ENCODE measurements at regions not wholly inside any gene's neighbourhood (a gene's known extent, or its start where the extent isn't known, plus 50 kb on each side); places are given as distances from the start of the nearest gene placed in this dataset.
"Not testable (repeated sequence)": the region's sequence is repeated elsewhere in the genome, so short reads cannot be mapped to it uniquely, and the experiment has no call there.

DNA sequence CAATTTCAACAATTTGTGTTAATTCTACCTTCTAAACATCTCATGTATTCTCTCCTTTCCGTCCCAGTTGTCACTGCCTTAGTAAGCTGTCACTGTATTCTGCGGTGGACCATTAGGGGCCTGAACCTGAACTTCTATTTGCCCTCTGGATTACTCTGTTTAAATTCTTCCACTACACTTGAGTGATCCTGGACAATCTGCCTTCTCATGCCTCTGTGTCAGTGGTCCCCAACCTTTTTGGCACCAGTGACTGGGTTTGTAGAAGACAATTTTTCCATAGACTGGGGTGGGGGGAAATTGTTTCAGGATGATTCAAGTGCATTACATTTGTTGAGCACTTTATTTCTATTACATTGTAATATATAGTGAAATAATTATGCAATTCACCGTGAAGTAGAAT lies 1157.6 kb upstream of the SEMA6A start:
- peaks cover 20% of the 10 kb centered on the region for H3K9me3 Mint-ChIP-seq
- H3K4me1 Mint-ChIP-seq, result no peaks in the 10 kb centered on the region
- H3K4me3 Mint-ChIP-seq, result no peak overlapping the region
- no peak for ATAC-seq (replicated peaks; ENCODE audit: extremely low read depth, poor library complexity, severe bottlenecking)
- no peaks in the 10 kb centered on the region for H3K36me3 Mint-ChIP-seq (ENCODE audit: insufficient read depth)
- DNase-seq (ENCODE audit: low spot score in 2 of 2), result no peak
- no peaks in the 10 kb centered on the region for H3K27me3 Mint-ChIP-seq
- no peak overlapping the region for H3K27ac Mint-ChIP-seq (ENCODE audit: low read depth)

DNA sequence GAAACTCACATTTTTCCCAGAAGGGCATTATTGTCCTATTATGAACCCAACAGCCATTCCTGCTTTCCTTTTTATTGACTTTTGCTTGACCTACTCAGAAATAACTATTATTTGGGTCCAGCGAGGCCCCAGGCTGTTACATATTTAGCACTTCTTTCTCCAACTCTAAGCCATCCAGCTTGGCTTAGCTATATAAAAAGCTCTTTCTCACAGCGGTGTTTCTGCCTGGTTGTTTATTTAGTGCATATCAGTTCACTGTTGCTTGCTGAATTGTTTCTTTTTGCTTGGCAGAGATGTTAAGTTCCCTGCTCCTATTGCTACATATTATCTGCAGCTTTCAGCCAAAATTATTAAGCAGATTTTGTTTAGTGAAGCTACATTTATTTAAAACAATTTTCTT lies 1156.8 kb upstream of the SEMA6A start:
- DNase-seq (ENCODE audit: low spot score in 2 of 2) (no peak), ATAC-seq (replicated peaks; ENCODE audit: extremely low read depth, poor library complexity, severe bottlenecking) (no peak)
- Mint-ChIP-seq H3K4me1 (no peaks in the 10 kb centered on the region), H3K9me3 (peaks cover 20% of the 10 kb centered on the region), H3K27me3 (no peaks in the 10 kb centered on the region), H3K36me3 (ENCODE audit: insufficient read depth) (no peaks in the 10 kb centered on the region), H3K4me3 (no peak overlapping the region), H3K27ac (ENCODE audit: low read depth) (no peak overlapping the region)

DNA sequence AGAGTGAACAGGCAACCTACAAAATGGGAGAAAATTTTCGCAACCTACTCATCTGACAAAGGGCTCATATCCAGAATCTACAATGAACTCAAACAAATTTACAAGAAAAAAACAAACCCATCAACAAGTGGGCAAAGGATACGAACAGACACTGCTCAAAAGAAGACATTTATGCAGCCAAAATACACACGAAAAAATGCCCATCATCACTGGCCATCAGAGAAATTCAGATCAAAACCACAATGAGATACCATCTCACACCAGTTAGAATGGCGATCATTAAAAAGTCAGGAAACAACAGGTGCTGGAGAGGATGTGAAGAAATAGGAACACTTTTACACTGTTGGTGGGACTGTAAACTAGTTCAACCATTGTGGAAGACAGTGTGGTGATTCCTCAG lies 1146.2 kb upstream of the SEMA6A start:
- H3K4me1 Mint-ChIP-seq; DNase-seq (ENCODE audit: low spot score in 2 of 2); H3K9me3 Mint-ChIP-seq; H3K4me3 Mint-ChIP-seq; H3K27ac Mint-ChIP-seq (ENCODE audit: low read depth); H3K36me3 Mint-ChIP-seq (ENCODE audit: insufficient read depth); ATAC-seq (replicated peaks; ENCODE audit: extremely low read depth, poor library complexity, severe bottlenecking); H3K27me3 Mint-ChIP-seq: not testable (repeated sequence)

GRCh38 chr5:117719413-117719812 lies 1144.8 kb upstream of the SEMA6A start:
- ATAC-seq (replicated peaks; ENCODE audit: extremely low read depth, poor library complexity, severe bottlenecking) (no peak), DNase-seq (ENCODE audit: low spot score in 2 of 2) (no peak)
- no peaks in the 10 kb centered on the region for H3K36me3 Mint-ChIP-seq (ENCODE audit: insufficient read depth)
- H3K9me3 Mint-ChIP-seq, result peaks cover 10% of the 10 kb centered on the region
- no peaks in the 10 kb centered on the region for H3K4me1 Mint-ChIP-seq
- H3K27ac Mint-ChIP-seq (ENCODE audit: low read depth), result no peak overlapping the region
- no peaks in the 10 kb centered on the region for H3K27me3 Mint-ChIP-seq
- H3K4me3 Mint-ChIP-seq, result no peak overlapping the region

DNA sequence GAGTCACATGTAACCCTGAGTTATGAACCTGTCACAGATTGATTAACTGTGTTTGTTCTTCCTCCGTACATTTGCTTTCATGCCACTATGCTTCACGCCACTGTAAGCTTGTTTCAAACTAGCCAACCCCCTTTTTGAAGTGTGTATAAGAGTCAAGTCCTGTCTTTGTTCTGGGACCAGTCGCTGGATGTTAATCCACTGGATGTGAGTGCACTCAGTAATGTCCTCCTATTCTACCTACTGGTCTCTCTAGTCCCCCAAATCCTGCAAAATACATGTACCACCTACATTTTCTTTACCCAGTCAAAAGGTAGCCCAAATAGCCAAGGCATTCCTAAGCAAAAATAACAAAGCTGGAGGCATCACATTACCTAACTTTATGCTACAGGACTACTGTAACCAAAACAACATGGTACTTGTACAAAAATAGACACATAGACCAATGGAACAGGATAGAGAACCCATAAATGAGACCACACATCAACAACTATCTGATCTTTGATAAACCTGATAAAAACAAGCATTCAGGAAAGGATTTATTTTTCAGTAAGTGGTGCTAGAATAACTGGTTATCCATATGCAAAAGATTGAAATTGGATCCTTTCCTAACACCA lies 1139.1 kb upstream of the SEMA6A start:
- DNase-seq (ENCODE audit: low spot score in 2 of 2), result no peak
- Mint-ChIP-seq H3K4me3 (no peak overlapping the region), H3K9me3 (peaks cover 22% of the 10 kb centered on the region), H3K27ac (ENCODE audit: low read depth) (no peak overlapping the region), H3K36me3 (ENCODE audit: insufficient read depth) (no peaks in the 10 kb centered on the region), H3K27me3 (no peaks in the 10 kb centered on the region), H3K4me1 (no peaks in the 10 kb centered on the region)
- ATAC-seq (replicated peaks; ENCODE audit: extremely low read depth, poor library complexity, severe bottlenecking), result no peak

- H3K27ac Mint-ChIP-seq (ENCODE audit: low read depth), result no peak overlapping the region
- DNase-seq (ENCODE audit: low spot score in 2 of 2), result no peak
- no peak for ATAC-seq (replicated peaks; ENCODE audit: extremely low read depth, poor library complexity, severe bottlenecking)
- no peaks in the 10 kb centered on the region for H3K36me3 Mint-ChIP-seq (ENCODE audit: insufficient read depth)
- no peak overlapping the region for H3K4me3 Mint-ChIP-seq
- H3K9me3 Mint-ChIP-seq, result peaks cover 32% of the 10 kb centered on the region
- H3K27me3 Mint-ChIP-seq, result no peaks in the 10 kb centered on the region
- H3K4me1 Mint-ChIP-seq, result no peaks in the 10 kb centered on the region
Observed at GRCh38 chr5:117701062-117701461, 1126.4 kb upstream of the SEMA6A start.

GRCh38 chr5:117692606-117693005 lies 1118.0 kb upstream of the SEMA6A start:
- H3K36me3 Mint-ChIP-seq (ENCODE audit: insufficient read depth), result no peaks in the 10 kb centered on the region
- peaks cover 9% of the 10 kb centered on the region for H3K9me3 Mint-ChIP-seq
- H3K27me3 Mint-ChIP-seq, result no peaks in the 10 kb centered on the region
- no peak overlapping the region for H3K4me3 Mint-ChIP-seq
- no peak for DNase-seq (ENCODE audit: low spot score in 2 of 2)
- H3K4me1 Mint-ChIP-seq, result no peaks in the 10 kb centered on the region
- ATAC-seq (replicated peaks; ENCODE audit: extremely low read depth, poor library complexity, severe bottlenecking), result no peak
- H3K27ac Mint-ChIP-seq (ENCODE audit: low read depth), result no peak overlapping the region

GRCh38 chr5:117691081-117691870 lies 1116.7 kb upstream of the SEMA6A start:
- H3K9me3 Mint-ChIP-seq, result no peaks in the 10 kb centered on the region
- H3K27ac Mint-ChIP-seq (ENCODE audit: low read depth), result no peak overlapping the region
- no peaks in the 10 kb centered on the region for H3K36me3 Mint-ChIP-seq (ENCODE audit: insufficient read depth)
- no peaks in the 10 kb centered on the region for H3K4me1 Mint-ChIP-seq
- H3K27me3 Mint-ChIP-seq, result no peaks in the 10 kb centered on the region
- DNase-seq (ENCODE audit: low spot score in 2 of 2), result no peak
- ATAC-seq (replicated peaks; ENCODE audit: extremely low read depth, poor library complexity, severe bottlenecking), result no peak
- H3K4me3 Mint-ChIP-seq, result no peak overlapping the region

- Mint-ChIP-seq H3K4me1 (no peaks in the 10 kb centered on the region), H3K36me3 (ENCODE audit: insufficient read depth) (no peaks in the 10 kb centered on the region), H3K27ac (ENCODE audit: low read depth) (no peak overlapping the region), H3K27me3 (no peaks in the 10 kb centered on the region), H3K4me3 (no peak overlapping the region), H3K9me3 (no peaks in the 10 kb centered on the region)
- DNase-seq (ENCODE audit: low spot score in 2 of 2) (no peak), ATAC-seq (replicated peaks; ENCODE audit: extremely low read depth, poor library complexity, severe bottlenecking) (no peak)
Observed at GRCh38 chr5:117690612-117691011, 1116.0 kb upstream of the SEMA6A start.

DNA sequence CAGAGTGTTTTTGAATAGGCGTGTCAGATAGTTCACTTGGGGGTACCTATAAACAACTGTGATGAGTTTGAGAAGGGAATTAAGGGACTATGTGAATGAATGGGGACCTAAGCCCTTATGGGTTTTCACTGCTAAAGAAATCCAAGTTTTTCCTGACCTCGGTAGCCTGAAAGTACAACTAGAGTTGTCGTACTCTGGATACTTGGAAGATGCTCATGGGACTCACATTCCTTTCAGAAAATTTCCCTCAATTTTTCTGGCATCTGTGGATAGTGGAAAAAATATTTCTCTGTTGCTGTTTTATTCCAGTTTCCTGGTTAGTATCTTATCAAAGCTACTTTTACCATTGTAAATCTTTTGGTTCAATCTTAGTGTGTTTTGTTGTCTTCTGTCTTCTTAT lies 1112.3 kb upstream of the SEMA6A start:
- ATAC-seq (replicated peaks; ENCODE audit: extremely low read depth, poor library complexity, severe bottlenecking) (no peak), DNase-seq (ENCODE audit: low spot score in 2 of 2) (no peak)
- Mint-ChIP-seq H3K4me1 (no peaks in the 10 kb centered on the region), H3K9me3 (no peaks in the 10 kb centered on the region), H3K27me3 (no peaks in the 10 kb centered on the region), H3K36me3 (ENCODE audit: insufficient read depth) (no peaks in the 10 kb centered on the region), H3K27ac (ENCODE audit: low read depth) (no peak overlapping the region), H3K4me3 (no peak overlapping the region)

GRCh38 chr5:117682416-117682815 lies 1107.8 kb upstream of the SEMA6A start:
- no peak for ATAC-seq (replicated peaks; ENCODE audit: extremely low read depth, poor library complexity, severe bottlenecking)

DNA sequence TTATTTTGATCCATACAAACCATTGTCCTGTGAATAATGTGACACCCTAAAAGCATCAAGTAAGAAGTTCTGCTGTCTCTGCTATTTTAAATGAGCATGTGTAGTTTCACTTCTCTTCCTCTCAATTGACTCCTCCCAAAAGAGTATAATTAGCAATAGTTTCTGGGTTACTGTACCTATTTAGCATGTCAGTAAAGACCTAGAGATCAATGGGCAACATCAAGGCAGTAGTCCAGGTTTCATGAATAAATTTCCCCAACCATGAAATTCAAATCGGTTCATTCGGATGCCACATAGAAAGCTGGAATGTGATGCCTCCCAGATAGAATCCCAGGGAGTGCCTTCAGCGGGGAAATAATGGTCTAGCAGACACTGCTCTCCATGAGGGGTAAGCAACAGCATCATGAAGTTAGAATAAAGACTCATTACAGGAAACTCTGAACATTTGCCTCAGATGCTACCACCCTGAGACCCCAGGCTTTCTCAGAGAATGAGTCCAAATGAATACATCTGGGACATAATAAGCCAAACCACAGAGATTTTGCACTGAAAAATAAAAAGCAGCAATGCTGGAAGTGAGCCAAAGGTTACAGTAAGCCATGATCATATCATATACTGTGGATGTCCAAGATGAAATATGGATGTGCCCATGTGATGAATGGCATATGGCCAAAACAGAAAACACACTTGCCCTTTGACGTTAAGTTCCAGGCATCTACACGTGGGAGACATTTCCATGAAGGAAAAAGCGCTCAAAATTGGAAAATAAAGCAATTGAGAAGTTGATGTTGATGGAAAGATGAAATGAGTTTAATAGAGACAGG lies 1107.0 kb upstream of the SEMA6A start:
- peaks cover 10% of the 10 kb centered on the region for H3K9me3 Mint-ChIP-seq
- H3K4me1 Mint-ChIP-seq, result no peaks in the 10 kb centered on the region
- no peaks in the 10 kb centered on the region for H3K27me3 Mint-ChIP-seq
- H3K4me3 Mint-ChIP-seq, result no peak overlapping the region
- H3K36me3 Mint-ChIP-seq (ENCODE audit: insufficient read depth), result no peaks in the 10 kb centered on the region
- DNase-seq (ENCODE audit: low spot score in 2 of 2) (no peak), ATAC-seq (replicated peaks; ENCODE audit: extremely low read depth, poor library complexity, severe bottlenecking) (no peak)
- H3K27ac Mint-ChIP-seq (ENCODE audit: low read depth), result no peak overlapping the region

More at GRCh38 chr5:117682416-117682815, 1107.8 kb upstream of the SEMA6A start:
- H3K4me3 Mint-ChIP-seq, result no peak overlapping the region
- peaks cover 10% of the 10 kb centered on the region for H3K9me3 Mint-ChIP-seq
- no peaks in the 10 kb centered on the region for H3K4me1 Mint-ChIP-seq
- no peaks in the 10 kb centered on the region for H3K27me3 Mint-ChIP-seq
- no peak for DNase-seq (ENCODE audit: low spot score in 2 of 2)
- no peak overlapping the region for H3K27ac Mint-ChIP-seq (ENCODE audit: low read depth)
- no peaks in the 10 kb centered on the region for H3K36me3 Mint-ChIP-seq (ENCODE audit: insufficient read depth)

- Mint-ChIP-seq H3K4me3 (no peak overlapping the region), H3K4me1 (no peaks in the 10 kb centered on the region), H3K27ac (ENCODE audit: low read depth) (no peak overlapping the region), H3K9me3 (peaks cover 10% of the 10 kb centered on the region), H3K36me3 (ENCODE audit: insufficient read depth) (no peaks in the 10 kb centered on the region), H3K27me3 (no peaks in the 10 kb centered on the region)
- DNase-seq (ENCODE audit: low spot score in 2 of 2) (no peak), ATAC-seq (replicated peaks; ENCODE audit: extremely low read depth, poor library complexity, severe bottlenecking) (no peak)
Observed at GRCh38 chr5:117680426-117680825, 1105.8 kb upstream of the SEMA6A start.
